Hematopoietic multipotent progenitor cell treated with erythropoietin and hydrocortisone succinate and interleukin-3 and kit ligand, for 15 days (in vitro differentiated cells): ENCODE measurements at regions not wholly inside any gene's neighbourhood (a gene's known extent, or its start where the extent isn't known, plus 50 kb on each side); places are given as distances from the start of the nearest gene placed in this dataset.
"Not testable (repeated sequence)": the region's sequence is repeated elsewhere in the genome, so short reads cannot be mapped to it uniquely, and the experiment has no call there.

Experiments used
- DNase-seq: peaks from one replicate; pipeline ENCODE4 v3.0.0-alpha.2; 2015; ENCODE audit warnings: low spot score

GRCh38 chr14:86196471-86196870 lies 666.5 kb downstream of the FLRT2 start:
- DNase-seq = no peak

GRCh38 chr14:86193756-86194155 lies 663.8 kb downstream of the FLRT2 start:
- no peak for DNase-seq

DNA sequence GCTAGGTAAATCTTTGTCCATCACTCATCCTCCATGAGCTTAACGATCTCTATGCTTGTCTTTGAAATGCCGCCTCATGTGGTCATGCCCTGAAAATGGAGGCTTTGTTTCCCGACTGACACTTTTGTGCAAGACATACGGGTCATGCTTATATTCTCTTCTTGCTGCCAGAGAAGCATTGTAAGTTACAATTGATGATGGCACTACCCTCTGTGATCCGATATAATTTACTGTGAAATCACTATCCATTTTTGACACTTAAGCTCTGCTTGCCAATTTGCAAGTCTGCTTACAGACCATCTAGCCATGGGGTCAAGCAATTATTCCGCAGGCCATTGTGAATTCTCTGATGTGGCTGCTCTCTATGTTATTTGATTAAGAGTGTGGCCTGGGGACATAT lies 650.0 kb downstream of the FLRT2 start:
- DNase-seq = no peak

GRCh38 chr14:86168371-86168770 lies 638.4 kb downstream of the FLRT2 start:
- DNase-seq = no peak

DNA sequence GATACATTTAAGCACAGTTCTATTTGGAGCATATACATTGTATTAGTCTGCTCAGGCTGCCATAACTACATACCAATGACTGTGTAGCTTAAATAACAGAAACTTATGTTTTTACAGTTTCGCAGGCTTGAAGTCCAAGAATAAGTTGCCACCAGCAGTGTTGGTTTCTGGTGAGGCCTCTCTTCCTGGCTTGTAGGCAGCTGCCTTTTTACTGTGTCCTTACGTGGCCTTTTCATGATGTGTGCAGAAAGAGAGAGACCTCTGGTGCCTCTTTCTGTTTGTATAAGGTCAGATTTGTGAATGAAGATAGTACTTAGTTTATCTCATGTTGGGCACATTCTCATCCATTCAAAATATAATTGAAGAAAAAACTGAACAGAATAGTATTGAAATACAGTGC lies 636.6 kb downstream of the FLRT2 start:
- DNase-seq = no peak

DNA sequence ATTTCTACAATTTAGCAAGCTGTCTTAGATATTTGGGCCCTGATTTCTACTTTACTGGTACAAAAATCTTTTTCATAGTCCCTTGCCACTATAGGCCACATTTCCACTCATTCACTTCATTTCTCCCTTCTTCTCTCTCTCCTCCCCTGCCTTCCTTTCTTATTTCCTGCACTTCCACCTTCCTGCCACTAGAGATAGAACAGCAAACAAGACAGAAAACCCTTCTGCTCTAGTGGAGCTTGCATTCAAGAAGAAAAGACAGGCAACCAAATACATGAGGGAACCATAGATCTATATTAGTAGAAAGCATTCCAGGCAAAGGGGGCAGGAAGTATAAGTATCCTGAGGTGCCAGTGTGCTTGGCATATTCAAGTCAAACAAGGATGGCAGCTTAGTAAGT lies 623.5 kb downstream of the FLRT2 start:
- DNase-seq = no peak

- DNase-seq = no peak
Observed at GRCh38 chr14:86143248-86143647, 613.3 kb downstream of the FLRT2 start.

GRCh38 chr14:86141966-86142365 lies 612.0 kb downstream of the FLRT2 start:
- DNase-seq = no peak

DNA sequence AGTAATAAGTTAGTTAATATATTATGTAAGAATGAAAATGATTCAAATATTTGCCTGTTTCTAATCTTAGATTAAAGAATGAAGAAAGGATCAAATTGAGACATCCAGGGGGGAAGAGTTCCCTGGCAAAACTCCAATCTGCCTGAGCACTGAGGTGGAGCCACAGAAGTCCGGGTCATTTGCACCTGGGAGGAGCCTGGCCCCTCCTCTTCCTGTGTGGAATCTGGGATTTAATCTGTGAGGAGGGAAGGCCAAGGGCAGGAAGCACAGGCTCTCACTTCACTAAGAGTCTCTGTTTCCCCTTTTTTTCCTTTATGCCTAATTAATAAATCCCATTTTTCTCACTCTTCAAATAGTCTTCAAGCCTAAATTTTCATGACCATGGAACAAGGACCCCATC lies 599.5 kb downstream of the FLRT2 start:
- DNase-seq = no peak

GRCh38 chr14:86124328-86124727 lies 594.4 kb downstream of the FLRT2 start:
- no peak for DNase-seq

DNA sequence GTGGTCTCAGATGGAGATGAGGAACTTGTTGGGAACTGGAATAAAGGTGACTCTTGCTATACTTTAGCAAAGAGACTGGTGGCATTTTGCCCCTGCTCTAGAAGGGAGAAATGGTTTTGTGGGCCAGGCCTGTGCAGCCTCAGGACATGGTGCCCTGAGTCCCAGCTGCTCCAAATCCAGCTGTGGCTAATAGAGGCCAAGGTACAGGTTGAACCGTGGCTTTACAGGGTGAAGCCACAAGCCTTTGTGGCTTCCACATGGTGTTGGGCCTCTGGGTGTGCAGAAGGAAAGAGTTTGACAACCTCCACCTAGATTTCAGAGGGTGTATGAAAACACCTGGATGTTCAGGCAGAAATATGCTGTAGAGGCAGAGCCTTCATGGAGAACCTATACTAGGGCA lies 586.0 kb downstream of the FLRT2 start:
- DNase-seq = no peak

- not testable (repeated sequence) for DNase-seq
Observed at GRCh38 chr14:86110871-86111270, 580.9 kb downstream of the FLRT2 start.

DNA sequence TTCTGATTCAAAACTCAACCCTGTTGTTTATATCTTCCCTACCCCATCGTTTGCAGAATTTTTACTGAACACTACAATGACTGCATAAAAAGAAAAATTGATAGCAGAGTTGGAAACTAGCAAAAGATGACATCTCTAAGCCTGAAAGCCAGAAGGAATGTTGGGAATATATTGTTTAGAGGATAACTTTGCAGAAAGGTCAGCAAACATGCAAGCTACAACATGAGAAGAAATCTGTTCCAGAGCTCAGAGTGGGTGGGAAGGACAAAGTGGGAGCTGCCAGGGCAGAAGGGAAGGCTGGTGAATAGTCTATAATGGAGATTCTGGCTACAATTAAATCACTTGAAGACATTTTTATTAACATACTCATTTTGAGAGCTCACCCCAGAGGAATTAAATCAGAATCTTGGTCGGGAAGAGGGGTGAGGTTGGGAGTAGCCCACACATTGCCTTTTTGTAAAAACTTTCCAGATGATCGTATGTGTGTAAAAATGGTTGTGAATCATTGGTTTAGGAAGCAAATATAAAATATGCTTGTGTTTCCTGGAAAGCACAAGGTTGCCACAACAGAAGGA lies 574.8 kb downstream of the FLRT2 start:
- DNase-seq = no peak

DNA sequence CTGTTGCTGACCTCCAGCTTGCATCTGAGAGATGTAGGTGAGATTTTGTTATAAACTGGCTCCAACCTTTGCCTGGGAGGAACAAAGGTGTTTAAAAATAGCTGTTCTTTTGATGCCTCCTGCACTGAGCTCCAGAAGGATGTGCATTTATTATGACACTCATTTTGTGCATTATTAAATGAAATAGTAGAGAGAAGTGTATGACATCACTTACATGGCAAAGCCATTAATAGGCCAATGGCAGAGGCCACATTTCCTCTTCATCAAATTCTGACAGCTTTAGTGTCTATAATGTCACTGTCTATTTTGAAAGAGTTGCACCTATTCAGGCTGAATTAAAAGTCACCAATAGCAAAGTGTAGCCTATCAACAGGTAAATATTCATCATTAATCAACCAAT lies 564.6 kb downstream of the FLRT2 start:
- no peak for DNase-seq

GRCh38 chr14:86091811-86092210 lies 561.9 kb downstream of the FLRT2 start:
- no peak for DNase-seq

DNA sequence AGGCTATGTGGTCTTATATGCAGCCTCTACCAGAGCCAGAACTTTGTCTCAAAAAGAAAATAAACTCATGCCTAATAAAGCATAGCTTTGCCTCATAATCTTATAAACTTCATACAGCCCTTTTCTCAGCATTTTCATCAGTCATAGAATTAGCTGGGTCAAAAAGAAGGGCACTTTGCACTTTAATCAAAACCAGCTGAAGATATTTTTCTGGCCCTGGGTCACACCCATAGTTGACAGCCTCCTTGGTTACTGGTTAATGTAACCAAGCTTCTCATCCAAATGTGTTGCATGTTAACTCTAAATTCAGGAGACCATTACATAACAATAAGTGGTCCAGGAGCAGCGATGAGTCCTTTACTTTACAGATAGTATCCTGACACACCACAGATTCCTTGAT lies 558.2 kb downstream of the FLRT2 start:
- no peak for DNase-seq

DNA sequence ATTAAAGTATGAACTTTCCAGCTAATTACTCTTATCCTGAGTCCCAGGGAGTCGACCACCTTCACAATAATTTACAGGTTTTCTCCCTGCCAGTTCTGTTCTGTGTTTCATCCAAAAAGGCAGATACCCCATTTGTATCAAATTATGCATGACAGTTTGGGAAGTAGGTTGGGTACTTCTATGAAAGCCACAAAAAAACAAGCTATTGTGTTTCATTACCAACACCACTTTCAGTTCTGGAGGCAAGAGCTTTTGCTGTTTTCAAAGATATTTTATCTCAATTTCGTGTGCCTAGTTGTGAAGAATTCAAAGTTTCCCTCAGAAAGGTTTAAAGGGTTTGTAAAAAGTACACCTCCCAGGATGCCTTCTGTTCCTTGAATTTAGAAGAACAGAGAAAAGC lies 557.4 kb downstream of the FLRT2 start:
- no peak for DNase-seq

DNA sequence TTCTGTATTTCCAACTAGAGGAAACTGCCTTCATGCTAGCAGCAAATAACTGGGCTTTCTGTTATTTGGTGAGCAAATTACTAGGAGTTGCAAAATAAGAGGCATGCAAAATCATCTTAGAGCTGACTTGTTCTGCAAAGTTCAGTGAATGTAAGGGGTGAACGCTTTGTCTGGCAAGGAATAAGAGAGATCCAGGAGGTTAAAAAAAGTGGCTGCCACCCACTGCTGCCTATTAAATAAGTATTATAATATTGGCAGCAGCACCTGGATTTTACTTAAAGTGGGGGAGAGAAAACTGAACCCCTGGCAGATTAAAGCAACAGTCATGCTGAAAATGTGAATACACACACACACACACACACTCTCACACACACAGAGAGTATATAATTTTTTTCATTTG lies 557.0 kb downstream of the FLRT2 start:
- no peak for DNase-seq

GRCh38 chr14:86084097-86084496 lies 554.2 kb downstream of the FLRT2 start:
- DNase-seq = no peak

GRCh38 chr14:86083616-86084015 lies 553.7 kb downstream of the FLRT2 start:
- no peak for DNase-seq

DNA sequence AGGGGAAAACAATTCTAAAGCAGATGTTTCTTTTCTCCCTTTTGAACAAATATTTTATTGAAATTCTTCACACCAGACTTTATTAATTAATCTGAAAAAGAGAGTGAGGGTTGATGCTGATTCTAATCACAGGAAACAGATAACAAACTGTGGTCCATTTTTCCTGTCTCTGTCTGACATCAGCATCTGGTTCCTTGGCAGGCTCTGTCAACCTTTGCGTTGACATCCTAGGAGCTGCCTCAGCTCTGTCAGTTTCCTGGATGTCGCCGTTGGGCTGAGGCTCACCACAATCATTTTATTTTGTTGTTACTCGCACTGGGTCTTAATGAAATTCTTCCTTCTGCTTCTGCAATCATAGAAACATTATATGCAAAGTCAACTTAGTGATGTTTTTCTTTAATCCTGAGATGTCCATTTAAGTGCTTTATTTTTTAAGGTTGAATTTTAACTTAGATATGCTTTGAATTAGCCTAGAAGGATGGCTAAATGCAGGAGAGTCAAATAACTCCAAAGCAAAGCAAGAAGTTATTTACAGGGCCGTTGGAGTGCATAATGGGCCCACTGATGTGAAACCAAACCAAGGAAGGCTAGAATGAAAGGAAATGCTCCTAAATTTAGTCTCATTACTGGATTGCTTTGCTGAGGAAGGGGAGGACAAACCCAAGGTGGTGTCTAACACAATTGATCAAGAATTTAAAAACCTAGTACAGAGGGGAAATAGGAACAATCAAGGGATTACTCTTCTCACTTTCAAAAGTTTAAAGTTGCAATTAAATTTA lies 542.4 kb downstream of the FLRT2 start:
- DNase-seq = no peak

- no peak for DNase-seq
Observed at GRCh38 chr14:86066651-86067050, 536.7 kb downstream of the FLRT2 start.

DNA sequence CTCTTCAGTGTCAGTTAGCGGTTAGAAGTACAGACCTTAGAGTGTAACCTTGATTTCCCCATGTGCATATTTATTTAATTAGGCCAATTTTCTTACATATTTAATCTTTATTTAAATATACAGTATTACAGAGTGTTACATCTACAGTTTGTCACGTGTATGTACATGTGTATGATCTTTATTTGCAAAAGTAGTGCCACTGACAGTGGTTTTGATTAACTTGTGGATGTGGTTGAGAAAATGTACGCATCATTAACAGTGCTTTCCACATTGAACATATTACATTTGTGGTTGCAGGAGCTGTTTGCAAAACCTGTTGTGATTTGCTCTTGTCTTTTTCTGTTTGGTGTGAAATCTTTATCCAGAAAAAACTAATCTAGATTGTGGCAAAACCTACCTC lies 535.5 kb downstream of the FLRT2 start:
- DNase-seq = no peak

DNA sequence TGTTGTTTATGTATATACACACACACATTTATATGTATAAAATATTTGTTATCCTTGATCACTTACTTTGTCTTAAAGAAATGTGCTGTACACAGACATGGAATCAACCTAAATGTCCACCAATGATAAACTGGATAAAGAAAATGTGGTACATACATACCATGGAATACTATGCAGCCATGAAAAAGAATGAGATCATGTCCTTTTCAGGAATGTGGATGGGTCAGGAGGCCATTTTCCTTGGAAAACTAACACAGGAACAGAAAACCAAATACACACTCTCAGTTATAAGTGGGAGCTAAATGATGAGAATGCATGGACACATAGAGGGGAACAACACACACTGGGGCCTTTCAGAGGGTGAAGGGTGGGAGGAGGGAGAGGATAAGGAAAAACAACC lies 534.7 kb downstream of the FLRT2 start:
- DNase-seq = not testable (repeated sequence)
